ENCODE measurements at regions not wholly inside any gene's neighbourhood (a gene's known extent, or its start where the extent isn't known, plus 50 kb on each side); places are given as distances from the start of the nearest gene placed in this dataset.

DNA sequence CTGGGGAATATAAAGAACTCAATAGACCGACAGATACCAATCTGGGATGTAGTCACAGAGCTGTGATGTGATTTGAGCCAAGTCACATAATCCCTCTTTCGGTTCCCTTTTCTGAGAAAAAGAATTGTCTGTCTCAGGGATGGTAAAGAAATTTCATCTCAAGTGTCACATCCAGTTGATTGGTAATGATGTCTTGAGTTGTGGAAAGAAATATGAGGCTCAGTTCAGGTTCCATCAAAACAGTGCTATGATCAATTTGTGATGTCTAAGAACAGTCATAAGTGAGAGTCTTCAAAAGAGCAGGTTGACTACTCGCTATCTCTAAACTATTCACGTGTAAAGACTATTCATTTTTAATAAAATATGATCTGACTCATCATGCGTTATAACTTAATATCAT lies 223.3 kb downstream of the METTL4 start:
- TF ChIP-seq YY1 (IDR thresholded peaks at IDR 0.05; ENCODE audit: insufficient read depth, insufficient read length) (no peak), ZNF274 (IDR thresholded peaks at IDR 0.05; ENCODE audit: low read depth, low read length) (no peak)

All from NT2/D1 (cell line).